ENCODE measurements at regions not wholly inside any gene's neighbourhood (a gene's known extent, or its start where the extent isn't known, plus 50 kb on each side); places are given as distances from the start of the nearest gene placed in this dataset.

DNA sequence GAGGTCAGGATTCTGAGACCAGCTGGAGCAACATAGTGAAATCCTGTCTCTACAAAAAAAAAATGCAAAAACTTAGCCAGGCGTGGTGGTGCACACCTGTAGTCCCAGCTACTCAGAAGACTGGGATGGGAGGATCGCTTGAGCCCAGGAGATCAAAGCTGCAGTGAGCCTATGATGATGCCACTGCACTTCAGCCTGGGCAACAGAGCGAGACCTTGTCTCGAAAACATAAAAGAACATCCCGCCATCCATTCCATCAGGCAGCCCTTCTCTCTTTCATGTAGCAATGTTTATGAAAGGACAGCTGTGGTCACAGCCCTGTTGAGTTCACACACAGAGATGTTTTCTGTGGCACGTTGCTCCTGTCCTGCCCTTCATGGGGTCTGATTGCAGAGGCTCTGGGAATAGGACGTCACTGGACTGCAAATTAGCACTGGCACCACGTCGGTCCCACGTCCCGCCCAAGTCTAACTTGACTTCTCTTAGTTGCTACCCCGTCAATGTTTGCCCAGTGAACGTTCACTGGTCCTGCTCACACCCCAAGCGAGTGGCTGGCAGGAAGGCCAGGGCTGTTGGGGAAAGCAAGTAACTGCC is 64.5 kb upstream of the MYL10 start:
- H3K9me3 ChIP-seq (ENCODE audit: insufficient read depth in 2 of 2, low read depth in 1 of 2, low read length in 1 of 2) = no peaks in the 10 kb centered on the region
- H3K4me1 ChIP-seq (replicated peaks in 1 of 4; ENCODE audit: control insufficient read depth in 3 of 4, insufficient read depth in 4 of 4, low read length in 3 of 4) = no peaks in the 10 kb centered on the region
- no peak overlapping the region for H2AFZ ChIP-seq (ENCODE audit: low read length)
- no peaks in the 10 kb centered on the region for H3K23me2 ChIP-seq (ENCODE audit: low read depth, low read length)
- no peak overlapping the region for H2BK15ac ChIP-seq (ENCODE audit: low read length)
- H3K18ac ChIP-seq (ENCODE audit: extremely low read depth, low read length) = no peak overlapping the region
- no peaks in the 10 kb centered on the region for H4K20me1 ChIP-seq (replicated peaks in 1 of 2; ENCODE audit: control insufficient read depth in 1 of 2, insufficient read depth in 2 of 2, low read length in 2 of 2)
- no peak overlapping the region for H2BK5ac ChIP-seq (ENCODE audit: low read depth, low read length)
- no peak overlapping the region for H4K91ac ChIP-seq (replicated peaks; ENCODE audit: insufficient read length, low read length)
- no peak overlapping the region for H3K4me3 ChIP-seq (ENCODE audit: extremely low read depth in 1 of 4, insufficient read depth in 2 of 4, low read depth in 3 of 4, low read length in 4 of 4)
- H2BK20ac ChIP-seq (ENCODE audit: low read length) = no peak overlapping the region
- H2AK5ac ChIP-seq (ENCODE audit: low read depth, low read length) = no peak overlapping the region
- H3K14ac ChIP-seq (ENCODE audit: insufficient read length) = no peak overlapping the region
- no peak overlapping the region for H3K9ac ChIP-seq (replicated peaks in 1 of 4; ENCODE audit: extremely low read depth in 1 of 4, low read depth in 3 of 4, low read length in 3 of 4)
- POLR2A ChIA-PET (ENCODE audit: partially characterized antibody) = interaction anchor here (0.7 to 0.8 kb wide), 2 partner anchors 118 to 127 kb away, joined by 3 to 5 read pairs; no protein-coding TSS in a partner anchor
- TF ChIP-seq EP300 (IDR thresholded peaks at IDR 0.05; ENCODE audit: borderline replicate concordance in 1 of 2, low read depth in 2 of 2, low read length in 2 of 2) = no peak
- FAIRE-seq (no peak), DNase-seq (ENCODE audit: low read depth in 1 of 2, low spot score in 2 of 2) (no peak)
- H4K5ac ChIP-seq (ENCODE audit: insufficient read length, low read depth, low read length) = no peak overlapping the region
- H3K27ac ChIP-seq (ENCODE audit: low read depth, low read length) = no peak overlapping the region
- H4K8ac ChIP-seq (ENCODE audit: extremely low read depth, insufficient read depth, low read length) = no peak overlapping the region
- no peak overlapping the region for H3K4ac ChIP-seq (replicated peaks; ENCODE audit: insufficient read length, low read depth, low read length)
- no peaks in the 10 kb centered on the region for H3K36me3 ChIP-seq (ENCODE audit: control insufficient read depth in 2 of 4, insufficient read depth in 4 of 4, low read length in 3 of 4)
- no peak overlapping the region for H3K56ac ChIP-seq (replicated peaks; ENCODE audit: insufficient read length, low read depth, low read length)
- no peak overlapping the region for H3K4me2 ChIP-seq (ENCODE audit: insufficient read depth in 1 of 2, low read depth in 2 of 2, low read length in 2 of 2)
- 88% methylated on average over 14 of the region's 14 CpGs; no CpG with 5 or more reads in 1 of the 2 experiments for WGBS, 2 experiments (ENCODE audit: extremely low coverage in 1 of 2, insufficient coverage in 1 of 2, insufficient read length in 1 of 2, insufficient replicate concordance in 2 of 2, low coverage in 1 of 2, low lambda C conversion rate in 2 of 2, missing lambda C conversion rate in 1 of 2)
- H3K79me2 ChIP-seq (ENCODE audit: control insufficient read depth in 1 of 2, insufficient read depth in 2 of 2, low read length in 2 of 2) = no peaks in the 10 kb centered on the region
- H2BK120ac ChIP-seq (replicated peaks; ENCODE audit: low read depth, low read length) = no peak overlapping the region
- H3K79me1 ChIP-seq (ENCODE audit: low read depth, low read length) = no peaks in the 10 kb centered on the region
- no peak overlapping the region for H3K23ac ChIP-seq (ENCODE audit: insufficient read length)
- no peak overlapping the region for H2BK12ac ChIP-seq (ENCODE audit: low read depth, low read length)
- CTCF ChIA-PET (ENCODE audit: partially characterized antibody) = interaction anchor here (0.6 to 1.4 kb wide), 6 partner anchors 9 to 553 kb away, joined by 3 to 5 read pairs (median 4); no protein-coding TSS in a partner anchor
- peaks cover 0 to 2% (median 0%) of the 10 kb centered on the region in 4 experiments; a peak in 1 of 7 replicates for H3K27me3 ChIP-seq (replicated peaks in 1 of 4; ENCODE audit: control insufficient read depth in 3 of 4, extremely low read depth in 1 of 4, insufficient read depth in 3 of 4, low read length in 3 of 4)
